ENCODE measurements at regions not wholly inside any gene's neighbourhood (a gene's known extent, or its start where the extent isn't known, plus 50 kb on each side); places are given as distances from the start of the nearest gene placed in this dataset.

DNA sequence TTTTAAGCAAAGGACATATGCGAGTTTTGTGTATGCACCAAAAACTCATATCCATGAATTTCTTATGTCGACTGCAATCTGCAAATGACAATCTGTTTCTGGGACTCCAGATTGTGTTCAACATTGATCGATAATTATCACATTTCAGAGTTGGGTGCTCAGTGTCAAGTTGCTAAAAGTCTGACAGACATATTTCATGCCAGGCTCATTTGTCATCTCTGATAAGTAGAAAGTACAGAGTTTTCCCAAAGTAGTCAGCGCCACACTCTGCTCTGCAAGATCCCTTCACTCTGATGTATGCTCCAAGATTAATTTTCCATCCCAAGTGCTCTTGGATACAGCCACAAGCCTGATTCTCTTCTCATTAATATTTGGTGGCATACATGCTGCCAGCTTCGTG is 331.1 kb downstream of the DOK5 start:
- TF ChIP-seq CTCF (IDR thresholded peaks at IDR 0.05), result no peak
- TF ChIP-seq POLR2A (IDR thresholded peaks at IDR 0.05), result no peak
